Panc1 (cell line): ENCODE measurements at regions not wholly inside any gene's neighbourhood (a gene's known extent, or its start where the extent isn't known, plus 50 kb on each side); places are given as distances from the start of the nearest gene placed in this dataset.

Experiments used
- ATAC-seq: fragments of 200-7000 bp; cut with Tn5 transposase; 2 replicates; pipeline ENCODE4 v1.9.1; 2020; ENCODE audit warnings: mild to moderate bottlenecking, moderate library complexity
- BruUV-seq: library from RNA; stranded (reverse); fragments of 400-500 nt; replicated peaks from 2 replicates; lab custom pipeline; 2021; lab: Mats Ljungman, UMichigan
- CTCF ChIA-PET: fragments of 300-600 bp; sonication (Branson Sonifier 250); formaldehyde crosslinking; loops from one replicate; lab custom pipeline; 2022; ENCODE audit warnings: antibody characterized with exemption; lab: Charles Lee
- POLR2A ChIA-PET: fragments of 300-600 bp; sonication (Branson Sonifier 250); formaldehyde crosslinking; loops from one replicate; lab custom pipeline; 2022; ENCODE audit warnings: antibody characterized with exemption; lab: Charles Lee
- DNase-seq: peaks from one replicate; pipeline ENCODE4 v3.0.0-alpha.2; 2010; ENCODE audit warnings: low read depth, low spot score
- H3K27ac ChIP-seq: 2 replicates; pipeline ENCODE4 v1.5.1; 2011; ENCODE audit warnings: mild to moderate bottlenecking, low read length, inconsistent platforms
- H3K27me3 ChIP-seq: fragments of 200-500 bp; sonication (Bioruptor generic); 2 replicates; pipeline ENCODE4 v1.6.0; 2014; ENCODE audit warnings: low read length, inconsistent platforms; ENCODE audit not compliant: control insufficient read depth, insufficient read depth
- H3K36me3 ChIP-seq: fragments of 200-500 bp; sonication (Bioruptor generic); 2 replicates; pipeline ENCODE4 v1.5.1; 2014; ENCODE audit warnings: inconsistent platforms, mild to moderate bottlenecking, low read length, moderate library complexity; ENCODE audit not compliant: control insufficient read depth, insufficient read depth
- H3K4me1 ChIP-seq: 2 replicates; pipeline ENCODE4 v1.5.1; 2011; ENCODE audit warnings: inconsistent platforms, mild to moderate bottlenecking, low read length, moderate library complexity; ENCODE audit not compliant: control insufficient read depth, insufficient read depth
- H3K4me3 ChIP-seq, 2 experiments: 2 replicates each; pipeline ENCODE4 v1.5.1; 2011 to 2012; ENCODE audit warnings: low read depth in 2 of 2, low read length in 2 of 2, mild to moderate bottlenecking in 2 of 2, inconsistent platforms in 1 of 2, moderate library complexity in 1 of 2
- H3K9me3 ChIP-seq: fragments of 200-500 bp; sonication (Bioruptor generic); 2 replicates; pipeline ENCODE4 v1.5.1; 2014; ENCODE audit warnings: low read depth, mild to moderate bottlenecking, inconsistent platforms, low read length, moderate library complexity; ENCODE audit not compliant: control insufficient read depth, insufficient read depth
- CTCF ChIP-seq: fragments of 450-650 bp; IDR thresholded peaks from 2 replicates; pipeline ENCODE4 v1.5.1; 2017; ENCODE audit warnings: mild to moderate bottlenecking
- POLR2AphosphoS5 ChIP-seq: IDR thresholded peaks from 2 replicates; pipeline ENCODE4 v1.6.1; 2012; ENCODE audit warnings: mild to moderate bottlenecking, low read depth, low read length, moderate library complexity
- REST ChIP-seq, 2 experiments: IDR thresholded peaks; 2 replicates each; pipeline ENCODE4 v1.6.1; 2011 to 2012; ENCODE audit warnings: low read depth in 2 of 2, control low read depth in 1 of 2, low read length in 1 of 2, mild to moderate bottlenecking in 1 of 2, moderate library complexity in 1 of 2; ENCODE audit not compliant: insufficient read depth in 1 of 2
- SIN3A ChIP-seq: IDR thresholded peaks from 2 replicates; pipeline ENCODE4 v1.6.1; 2012; ENCODE audit warnings: low read depth, mild to moderate bottlenecking, low read length, moderate library complexity, borderline replicate concordance; ENCODE audit not compliant: insufficient read depth
- TCF7L2 ChIP-seq: IDR thresholded peaks from 2 replicates; pipeline ENCODE4 v1.6.1; 2011; ENCODE audit warnings: mild to moderate bottlenecking, low read depth, low read length, inconsistent platforms
- in situ Hi-C: cut with HindIII; loops from 2 replicates; pipeline ENCODE4 v1.10.0; 2016; ENCODE audit warnings: low sequenced_read_pairs, low pct_unique_long_range_greater_than_20kb
- intact Hi-C: fragments of 100-400 bp; cut with micrococcal nuclease; formaldehyde crosslinking; loops from one replicate; pipeline ENCODE4 v1.10.0; 2022; ENCODE audit not compliant: unreplicated experiment

GRCh38 chr12:107241411-107241810 is 148.1 kb upstream of the CRY1 start:
- CTCF ChIA-PET: no interaction called here
- BruUV-seq: no TSS peak
- peaks cover 14% of the 10 kb centered on the region; the same call in 1 of the 2 replicates for H3K27me3 ChIP-seq
- no peaks in the 10 kb centered on the region for H3K36me3 ChIP-seq
- in situ Hi-C loops: no loop called here
- no peak overlapping the region for H3K27ac ChIP-seq
- POLR2A ChIA-PET: no interaction called here
- no peaks in the 10 kb centered on the region for H3K4me1 ChIP-seq
- no peak overlapping the region for H3K4me3 ChIP-seq
- ATAC-seq (no peak), DNase-seq (no peak)
- intact Hi-C loops: no loop called here
- TF ChIP-seq POLR2AphosphoS5 (no peak), REST (IDR thresholded peaks at IDR 0.05; ENCODE audit: insufficient read depth in 1 of 2, low read depth in 2 of 2, low read length in 1 of 2) (no peak), CTCF (no peak), SIN3A (no peak), TCF7L2 (no peak)
- no peaks in the 10 kb centered on the region for H3K9me3 ChIP-seq

- TF ChIP-seq POLR2AphosphoS5 (no peak), SIN3A (no peak), TCF7L2 (no peak)
- no peak for ATAC-seq
- Histone ChIP-seq H3K27me3 (peaks cover 8% of the 10 kb centered on the region; the same call in 1 of the 2 replicates), H3K4me1 (no peaks in the 10 kb centered on the region), H3K36me3 (no peaks in the 10 kb centered on the region), H3K9me3 (no peaks in the 10 kb centered on the region), H3K4me3 (no peak overlapping the region), H3K27ac (no peak overlapping the region)
- ChIA-PET POLR2A (no interaction called here), CTCF (no interaction called here)
- in situ Hi-C loops (no loop called here), intact Hi-C loops (no loop called here)
- no peak for DNase-seq
- BruUV-seq: no TSS peak
Measured at GRCh38 chr12:107242189-107242588, 148.8 kb upstream of the CRY1 start.

- H3K4me1 ChIP-seq: no peaks in the 10 kb centered on the region
- TF ChIP-seq SIN3A (no peak), CTCF (no peak), TCF7L2 (no peak), POLR2AphosphoS5 (no peak), REST (IDR thresholded peaks at IDR 0.05; ENCODE audit: insufficient read depth in 1 of 2, low read depth in 2 of 2, low read length in 1 of 2) (no peak)
- 0 out of 2 replicates have a peak, but pooled peaks cover 5% of the 10 kb centered on the region for H3K27me3 ChIP-seq
- ChIA-PET CTCF (no interaction called here), POLR2A (no interaction called here)
- no peak overlapping the region for H3K4me3 ChIP-seq
- in situ Hi-C loops (no loop called here), intact Hi-C loops (no loop called here)
- DNase-seq (no peak), ATAC-seq (no peak)
- no peaks in the 10 kb centered on the region for H3K9me3 ChIP-seq
- no peaks in the 10 kb centered on the region for H3K36me3 ChIP-seq
- no TSS peak for BruUV-seq
- H3K27ac ChIP-seq: no peak overlapping the region
Measured at GRCh38 chr12:107243341-107243740, 150.0 kb upstream of the CRY1 start.
